Fibroblast of mammary gland (primary cell): ENCODE measurements at regions not wholly inside any gene's neighbourhood (a gene's known extent, or its start where the extent isn't known, plus 50 kb on each side); places are given as distances from the start of the nearest gene placed in this dataset.
"Not testable (repeated sequence)": the region's sequence is repeated elsewhere in the genome, so short reads cannot be mapped to it uniquely, and the experiment has no call there.

Experiments
- DNase-seq: peaks from one replicate; pipeline ENCODE4 v3.0.0-alpha.2; 2010; ENCODE audit warnings: low read depth
- H3K4me3 ChIP-seq: 2 replicates; pipeline ENCODE4 v1.5.1; 2011; ENCODE audit warnings: low read depth, mild to moderate bottlenecking, low read length, moderate library complexity; ENCODE audit not compliant: control insufficient read depth
- CTCF ChIP-seq: conservative IDR thresholded peaks from 2 replicates; pipeline ENCODE4 v1.5.1; 2011; ENCODE audit warnings: low read depth, low read length, inconsistent platforms; ENCODE audit not compliant: control insufficient read depth, insufficient read depth

DNA sequence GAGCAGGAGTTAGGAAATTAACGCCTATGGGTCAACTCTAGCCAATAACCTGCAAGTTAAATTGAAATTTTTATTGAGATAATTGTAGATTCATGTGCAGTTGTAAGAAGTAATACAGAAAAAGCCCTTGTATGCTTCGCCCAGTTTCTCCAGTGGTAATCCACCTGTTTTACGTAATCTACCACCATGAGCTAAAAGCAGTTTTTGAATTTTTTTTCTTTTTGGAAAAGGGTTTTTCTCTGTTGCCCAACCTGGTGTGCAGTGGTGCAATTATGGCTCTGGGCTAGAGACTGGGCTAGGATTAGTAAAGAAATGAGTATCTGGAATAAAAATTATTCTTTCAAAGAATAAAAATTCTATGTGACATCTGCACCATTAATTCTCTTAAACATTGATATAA lies 116.2 kb downstream of the ZFP64 start:
- no peak overlapping the region for H3K4me3 ChIP-seq
- no peak for TF ChIP-seq CTCF
- no peak for DNase-seq

- TF ChIP-seq CTCF = no peak
- no peak overlapping the region for H3K4me3 ChIP-seq
- no peak for DNase-seq
Measured at GRCh38 chr20:52071136-52071535, 120.4 kb downstream of the ZFP64 start.

- no peak for TF ChIP-seq CTCF
- no peak for DNase-seq
- no peak overlapping the region for H3K4me3 ChIP-seq
Measured at GRCh38 chr20:52064931-52065330, 126.6 kb downstream of the ZFP64 start.

GRCh38 chr20:52062452-52063209 lies 128.9 kb downstream of the ZFP64 start:
- H3K4me3 ChIP-seq = no peak overlapping the region
- TF ChIP-seq CTCF = no peak
- DNase-seq = no peak

DNA sequence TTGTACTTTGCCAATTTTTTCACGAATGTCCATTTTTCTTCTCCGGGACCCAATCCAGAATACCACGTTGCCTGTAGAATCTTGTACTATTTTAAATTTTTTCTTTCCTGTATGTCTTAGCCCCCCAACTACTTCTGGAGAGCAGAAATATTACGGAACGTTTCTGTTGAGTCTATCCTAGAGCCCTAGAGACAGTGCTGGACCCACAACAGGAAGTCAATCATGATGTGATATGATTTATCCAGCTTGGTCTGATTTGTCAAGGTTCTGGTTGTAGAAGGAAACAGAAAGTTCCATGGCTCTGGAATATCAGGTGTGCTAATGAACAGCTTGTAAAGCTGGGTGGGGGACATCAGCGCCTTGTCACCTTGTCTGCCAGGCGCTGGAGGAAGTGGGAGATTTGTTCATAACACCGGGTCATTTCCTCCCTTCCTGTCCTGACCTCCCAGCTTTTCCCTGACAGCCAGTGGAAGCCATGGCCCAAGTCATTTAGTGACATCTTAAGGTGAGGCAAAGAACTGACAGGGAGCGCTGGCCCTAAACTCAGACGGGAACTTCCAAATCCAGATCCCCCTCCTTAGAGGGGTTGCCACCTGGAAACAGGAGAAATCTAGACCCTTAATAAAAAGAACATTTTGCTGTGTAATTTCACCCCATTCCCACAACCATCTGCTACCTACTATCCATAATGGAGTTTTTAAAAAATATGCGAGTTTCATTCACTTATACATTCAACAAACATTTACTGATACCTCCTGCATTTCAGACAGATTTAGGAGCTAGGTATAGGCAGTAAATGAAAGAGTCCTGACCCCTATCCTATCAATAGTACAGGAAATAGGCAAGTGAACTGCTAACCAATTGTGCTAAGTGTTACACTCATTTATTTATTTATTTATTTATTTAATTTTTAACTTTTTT lies 130.5 kb downstream of the ZFP64 start:
- peak; percentile 22 for DNase-seq
- peak; percentile 8 for TF ChIP-seq CTCF
- H3K4me3 ChIP-seq = no peak overlapping the region

DNA sequence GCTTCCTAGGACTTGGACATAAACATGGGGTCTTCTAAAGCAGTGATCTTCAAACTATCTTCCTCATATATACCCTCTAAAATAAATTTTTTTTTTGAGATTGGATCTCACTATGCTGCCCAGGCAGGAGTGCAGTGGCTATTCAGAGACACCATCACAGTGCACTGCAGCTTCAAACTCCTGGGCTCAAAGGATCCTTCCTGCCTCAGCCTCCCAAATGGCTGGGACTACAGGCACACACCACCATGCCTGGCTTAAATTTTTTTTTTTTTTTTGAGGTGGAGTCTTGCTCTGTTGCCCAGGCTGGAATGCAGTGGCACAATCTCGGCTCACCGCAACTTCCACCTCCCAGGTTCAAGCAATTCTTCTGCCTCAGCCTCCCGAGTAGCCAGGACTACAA lies 134.4 kb downstream of the ZFP64 start:
- H3K4me3 ChIP-seq, DNase-seq: not testable (repeated sequence)
